AG04450 (cell line): ENCODE measurements at regions not wholly inside any gene's neighbourhood (a gene's known extent, or its start where the extent isn't known, plus 50 kb on each side); places are given as distances from the start of the nearest gene placed in this dataset.

Experiments
- CTCF ChIA-PET: fragments of 300-600, 350-600 bp; formaldehyde crosslinking; extraction: SDS; loops from one replicate; lab custom pipeline; 2022; ENCODE audit warnings: antibody characterized with exemption, inconsistent platforms; lab: Charles Lee
- POLR2A ChIA-PET: fragments of 350-600 bp; formaldehyde crosslinking; extraction: SDS; loops from one replicate; lab custom pipeline; 2021; ENCODE audit warnings: antibody characterized with exemption, inconsistent platforms; lab: Yijun Ruan, JAX
- DNase-seq: peaks from one replicate; pipeline ENCODE4 v3.0.0-alpha.2; 2011; ENCODE audit warnings: low read depth, low spot score
- H3K27ac ChIP-seq: one replicate; pipeline ENCODE4 v1.5.1; 2012; ENCODE audit warnings: low read depth, low read length, control low read depth
- H3K27me3 ChIP-seq: one replicate; pipeline ENCODE4 v1.6.0; 2012; ENCODE audit warnings: low read length; ENCODE audit not compliant: control insufficient read depth, insufficient read depth
- H3K4me3 ChIP-seq: 2 replicates; pipeline ENCODE4 v1.5.1; 2011; ENCODE audit warnings: mild to moderate bottlenecking, low read depth, low read length, control low read depth
- H3K9me3 ChIP-seq: 2 replicates; pipeline ENCODE4 v1.5.1; 2012; ENCODE audit warnings: low read length; ENCODE audit not compliant: control insufficient read depth, insufficient read depth
- TF ChIP-seq, protein P1 (sequence below): IDR thresholded peaks from 2 replicates; pipeline ENCODE4 v1.5.1; 2011; ENCODE audit warnings: low read depth, low read length, control low read depth, inconsistent platforms

DNA sequence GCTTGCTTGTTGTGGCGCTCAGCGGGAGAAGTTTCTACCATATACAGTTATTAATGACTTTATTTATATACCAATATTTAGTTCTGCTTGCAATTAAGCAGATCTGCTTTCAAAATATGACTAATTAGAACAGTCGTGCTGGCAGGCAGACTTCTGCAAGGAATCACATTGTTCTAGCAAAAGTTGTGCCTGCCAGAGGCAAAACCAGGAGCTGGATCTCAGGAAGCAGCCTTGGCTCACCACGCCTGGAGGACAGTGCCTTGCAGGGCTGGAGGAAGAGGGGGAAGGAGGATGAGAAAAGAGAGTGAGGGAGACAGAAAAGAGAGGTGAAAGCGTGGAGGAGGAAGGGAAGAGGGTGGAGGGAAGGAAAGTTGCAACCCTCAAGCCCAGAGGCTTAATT, 160.3 kb downstream of the NUP210 start:
- CTCF ChIA-PET: no interaction called here
- H3K4me3 ChIP-seq: no peak overlapping the region
- DNase-seq: no peak
- peaks cover 12% of the 10 kb centered on the region for H3K27me3 ChIP-seq
- no peaks in the 10 kb centered on the region; the same call in 1 of the 2 replicates for H3K9me3 ChIP-seq
- no peak overlapping the region for H3K27ac ChIP-seq
- TF ChIP-seq, protein P1, sequence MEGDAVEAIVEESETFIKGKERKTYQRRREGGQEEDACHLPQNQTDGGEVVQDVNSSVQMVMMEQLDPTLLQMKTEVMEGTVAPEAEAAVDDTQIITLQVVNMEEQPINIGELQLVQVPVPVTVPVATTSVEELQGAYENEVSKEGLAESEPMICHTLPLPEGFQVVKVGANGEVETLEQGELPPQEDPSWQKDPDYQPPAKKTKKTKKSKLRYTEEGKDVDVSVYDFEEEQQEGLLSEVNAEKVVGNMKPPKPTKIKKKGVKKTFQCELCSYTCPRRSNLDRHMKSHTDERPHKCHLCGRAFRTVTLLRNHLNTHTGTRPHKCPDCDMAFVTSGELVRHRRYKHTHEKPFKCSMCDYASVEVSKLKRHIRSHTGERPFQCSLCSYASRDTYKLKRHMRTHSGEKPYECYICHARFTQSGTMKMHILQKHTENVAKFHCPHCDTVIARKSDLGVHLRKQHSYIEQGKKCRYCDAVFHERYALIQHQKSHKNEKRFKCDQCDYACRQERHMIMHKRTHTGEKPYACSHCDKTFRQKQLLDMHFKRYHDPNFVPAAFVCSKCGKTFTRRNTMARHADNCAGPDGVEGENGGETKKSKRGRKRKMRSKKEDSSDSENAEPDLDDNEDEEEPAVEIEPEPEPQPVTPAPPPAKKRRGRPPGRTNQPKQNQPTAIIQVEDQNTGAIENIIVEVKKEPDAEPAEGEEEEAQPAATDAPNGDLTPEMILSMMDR: no peak
- POLR2A ChIA-PET: no interaction called here

DNA sequence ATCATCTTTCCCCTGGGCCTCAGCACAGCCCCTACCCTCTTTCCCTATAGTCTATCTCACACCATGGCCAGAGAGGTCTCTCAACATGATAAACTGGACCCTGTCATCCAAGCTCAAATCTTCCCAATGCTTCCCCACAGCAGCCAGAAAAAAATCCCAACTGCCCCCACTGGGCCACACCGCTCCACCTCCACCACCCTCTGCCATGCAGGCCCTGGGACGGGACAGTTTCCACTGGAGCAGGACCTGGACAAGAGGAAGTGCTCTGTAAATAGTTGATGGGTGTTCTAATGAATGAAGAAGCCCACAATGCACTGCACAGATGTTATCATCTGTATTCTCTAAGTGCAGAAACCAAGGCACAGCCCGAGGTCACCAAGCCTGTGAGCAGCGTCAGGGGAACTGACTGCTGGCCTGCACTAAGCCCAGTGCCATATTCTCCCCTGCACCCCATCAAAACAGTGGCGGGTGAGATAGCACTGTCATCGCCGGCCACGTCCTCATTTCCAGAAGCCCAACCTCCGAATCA, 161.1 kb downstream of the NUP210 start:
- no peak for DNase-seq
- POLR2A ChIA-PET: no interaction called here
- H3K4me3 ChIP-seq: no peak overlapping the region
- no peak overlapping the region for H3K27ac ChIP-seq
- no peaks in the 10 kb centered on the region; the same call in 1 of the 2 replicates for H3K9me3 ChIP-seq
- CTCF ChIA-PET: no interaction called here
- peaks cover 12% of the 10 kb centered on the region for H3K27me3 ChIP-seq
- TF ChIP-seq, protein P1: no peak

DNA sequence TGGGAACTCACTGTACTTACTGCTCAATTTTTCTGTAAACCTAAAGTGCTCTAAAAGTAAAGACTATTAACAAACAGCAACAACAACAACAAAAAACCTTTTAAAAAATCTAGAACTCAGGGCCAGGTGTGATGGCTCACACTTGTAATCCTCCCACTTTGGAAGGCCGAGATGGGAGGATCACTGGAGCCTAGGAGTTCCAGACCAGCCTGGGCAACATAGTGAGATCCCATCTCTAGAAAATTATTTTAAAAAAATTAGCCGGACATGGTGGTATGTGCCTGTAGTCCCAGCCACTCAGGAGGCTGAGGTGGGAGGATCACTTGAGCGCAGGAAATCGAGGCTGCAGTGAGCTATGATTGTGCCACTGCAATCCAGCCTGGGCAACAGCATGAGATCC, 161.8 kb downstream of the NUP210 start:
- DNase-seq: no peak
- POLR2A ChIA-PET: no interaction called here
- TF ChIP-seq, protein P1: no peak
- H3K4me3 ChIP-seq: no peak overlapping the region
- no peaks in the 10 kb centered on the region for H3K9me3 ChIP-seq
- peaks cover 14% of the 10 kb centered on the region for H3K27me3 ChIP-seq
- CTCF ChIA-PET: no interaction called here
- no peak overlapping the region for H3K27ac ChIP-seq

DNA sequence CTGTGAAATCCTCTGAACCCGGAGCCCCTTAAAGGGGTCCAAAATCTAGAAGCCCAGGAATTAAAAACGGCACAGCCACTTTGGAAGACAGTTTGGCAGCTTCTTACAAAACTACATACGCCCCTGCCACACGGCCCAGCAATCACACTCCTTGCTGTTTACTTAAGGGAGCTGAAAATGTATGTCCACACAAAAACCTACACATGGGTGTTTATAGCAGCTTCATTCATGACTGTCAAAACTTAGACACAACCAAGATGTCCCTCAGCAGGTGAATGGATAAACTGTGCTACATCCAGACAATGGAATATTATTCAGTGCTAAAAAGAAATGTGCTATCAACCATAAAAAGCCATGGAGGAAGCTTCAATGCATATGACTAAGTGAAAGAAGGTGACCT, 162.5 kb downstream of the NUP210 start:
- TF ChIP-seq, protein P1: no peak
- ChIA-PET POLR2A (no interaction called here), CTCF (no interaction called here)
- Histone ChIP-seq H3K9me3 (no peaks in the 10 kb centered on the region), H3K27ac (no peak overlapping the region), H3K4me3 (no peak overlapping the region), H3K27me3 (peaks cover 14% of the 10 kb centered on the region)
- no peak for DNase-seq

DNA sequence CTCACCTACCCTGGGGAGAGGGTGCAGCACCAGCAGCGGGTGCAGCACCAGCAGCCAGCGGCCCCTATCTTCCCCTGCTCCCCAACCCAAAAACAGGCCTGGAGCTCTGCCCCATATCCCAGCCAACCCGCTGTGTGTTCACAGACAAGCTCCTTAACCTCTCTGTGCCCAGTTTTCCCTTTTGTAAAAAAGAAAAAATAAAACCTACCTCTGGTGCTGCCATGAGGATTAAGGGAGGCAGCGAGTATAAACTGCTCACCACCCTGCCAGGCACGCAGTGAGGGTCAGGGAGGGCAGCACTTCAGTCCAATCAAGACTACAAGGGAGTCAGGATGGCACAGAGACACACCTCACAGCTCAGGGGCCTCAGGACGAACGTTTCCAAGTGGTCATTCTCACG, 163.3 kb downstream of the NUP210 start:
- ChIA-PET CTCF (no interaction called here), POLR2A (no interaction called here)
- H3K27me3 ChIP-seq: peaks cover 14% of the 10 kb centered on the region
- H3K27ac ChIP-seq: no peak overlapping the region
- H3K4me3 ChIP-seq: no peak overlapping the region
- DNase-seq: no peak
- TF ChIP-seq, protein P1: no peak
- H3K9me3 ChIP-seq: no peaks in the 10 kb centered on the region
